GM10248 (cell line): ENCODE measurements at regions not wholly inside any gene's neighbourhood (a gene's known extent, or its start where the extent isn't known, plus 50 kb on each side); places are given as distances from the start of the nearest gene placed in this dataset.

Source experiments
- CTCF ChIA-PET: fragments of 300-600 bp; sonication (Branson Sonifier 250); formaldehyde crosslinking; extraction: SDS; loops from one replicate; lab custom pipeline; 2021; ENCODE audit warnings: antibody characterized with exemption; lab: Yijun Ruan, JAX
- POLR2A ChIA-PET: fragments of 350-650 bp; sonication (Branson Sonifier 250); formaldehyde crosslinking; extraction: SDS; loops from one replicate; lab custom pipeline; 2020; ENCODE audit warnings: antibody characterized with exemption; lab: Yijun Ruan, JAX
- DNase-seq: peaks from one replicate; pipeline ENCODE4 v3.0.0; 2012; ENCODE audit errors: extremely low spot score
- CTCF ChIP-seq: IDR thresholded peaks from 2 replicates; pipeline ENCODE4 v1.5.1; 2012; ENCODE audit warnings: mild to moderate bottlenecking, low read depth; ENCODE audit errors: extremely low read depth, missing control alignments, control extremely low read depth

- CTCF ChIA-PET: interaction anchor here (1.3 kb wide), 1 partner anchor 16 kb away, joined by 3 read pairs; no protein-coding TSS in a partner anchor
- TF ChIP-seq CTCF: no peak
- no peak for DNase-seq
- POLR2A ChIA-PET: no interaction called here
Measured at GRCh38 chr5:128766406-128766805, 198.9 kb upstream of the SLC27A6 start.

- no peak for DNase-seq
- ChIA-PET POLR2A (no interaction called here), CTCF (no interaction called here)
- TF ChIP-seq CTCF: no peak
Measured at GRCh38 chr5:128770907-128771306, 194.4 kb upstream of the SLC27A6 start.

- TF ChIP-seq CTCF: no peak
- POLR2A ChIA-PET: no interaction called here
- CTCF ChIA-PET: no interaction called here
- DNase-seq: no peak
Measured at GRCh38 chr5:128772356-128772755, 192.9 kb upstream of the SLC27A6 start.

GRCh38 chr5:128773378-128773777 is 191.9 kb upstream of the SLC27A6 start:
- DNase-seq: no peak
- CTCF ChIA-PET: interaction anchor here (1.4 kb wide), 1 partner anchor 17 kb away, joined by 3 read pairs; no protein-coding TSS in a partner anchor

GRCh38 chr5:128774605-128775004 is 190.7 kb upstream of the SLC27A6 start:
- DNase-seq: no peak
- POLR2A ChIA-PET: no interaction called here
- no peak for TF ChIP-seq CTCF
- CTCF ChIA-PET: no interaction called here

More at GRCh38 chr5:128773378-128773777, 191.9 kb upstream of the SLC27A6 start:
- TF ChIP-seq CTCF: no peak
- POLR2A ChIA-PET: no interaction called here

- POLR2A ChIA-PET: no interaction called here
- CTCF ChIA-PET: no interaction called here
- TF ChIP-seq CTCF: no peak
- DNase-seq: no peak
Measured at GRCh38 chr5:128775558-128775957, 189.7 kb upstream of the SLC27A6 start.

- DNase-seq: peak; percentile 38
- ChIA-PET CTCF (no interaction called here), POLR2A (no interaction called here)
- TF ChIP-seq CTCF: no peak
Measured at GRCh38 chr5:128777052-128777451, 188.2 kb upstream of the SLC27A6 start.
